A549 (cell line): ENCODE measurements at regions not wholly inside any gene's neighbourhood (a gene's known extent, or its start where the extent isn't known, plus 50 kb on each side); places are given as distances from the start of the nearest gene placed in this dataset.

ENCODE experiments used
- EP300 ChIP-seq, 2 experiments: fragments of >200 bp; sonication (Bioruptor Twin); formaldehyde crosslinking; IDR thresholded peaks; 2 replicates in 1 of 2; 3 replicates in 1 of 2; pipeline ENCODE4 v1.6.1; 2016 to 2017
- POLR2A ChIP-seq: IDR thresholded peaks from 2 replicates; pipeline ENCODE4 v1.6.1; 2012; ENCODE audit warnings: mild to moderate bottlenecking, low read length
- TF ChIP-seq, protein P1 (sequence below): IDR thresholded peaks from 2 replicates; pipeline ENCODE4 v1.6.1; 2012
- TF ChIP-seq, protein P2 (sequence below): fragments of >200 bp; sonication (Bioruptor Twin); formaldehyde crosslinking; IDR thresholded peaks from 3 replicates; pipeline ENCODE4 v1.5.1; 2016
- TF ChIP-seq, protein P3 (sequence below): fragments of 250-450 bp; sonication (Bioruptor Pico); IDR thresholded peaks from 2 replicates; pipeline ENCODE4 v1.5.0; 2021; ENCODE audit warnings: mild to moderate bottlenecking, moderate library complexity, borderline replicate concordance

DNA sequence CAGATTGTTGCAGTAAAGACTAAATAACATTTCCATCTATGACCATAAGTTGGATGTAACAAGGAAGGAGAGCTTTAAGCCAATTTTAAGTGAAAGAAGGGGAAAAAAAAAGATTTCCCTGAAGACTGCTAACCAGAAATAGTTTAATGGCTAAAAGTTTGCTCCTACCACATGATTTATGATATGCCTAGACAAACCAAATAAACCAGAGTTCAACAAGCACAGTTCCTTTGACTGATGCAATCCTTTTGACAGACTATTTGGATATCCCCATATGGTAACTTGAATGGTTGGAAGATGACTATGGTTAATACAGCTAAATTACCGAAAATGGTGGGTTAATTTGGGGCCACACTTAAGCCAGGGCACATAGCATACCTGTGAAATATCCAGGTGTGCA lies 338.5 kb downstream of the CETN3 start:
- TF ChIP-seq, protein P1, sequence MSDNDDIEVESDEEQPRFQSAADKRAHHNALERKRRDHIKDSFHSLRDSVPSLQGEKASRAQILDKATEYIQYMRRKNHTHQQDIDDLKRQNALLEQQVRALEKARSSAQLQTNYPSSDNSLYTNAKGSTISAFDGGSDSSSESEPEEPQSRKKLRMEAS: no peak
- TF ChIP-seq, protein P2, sequence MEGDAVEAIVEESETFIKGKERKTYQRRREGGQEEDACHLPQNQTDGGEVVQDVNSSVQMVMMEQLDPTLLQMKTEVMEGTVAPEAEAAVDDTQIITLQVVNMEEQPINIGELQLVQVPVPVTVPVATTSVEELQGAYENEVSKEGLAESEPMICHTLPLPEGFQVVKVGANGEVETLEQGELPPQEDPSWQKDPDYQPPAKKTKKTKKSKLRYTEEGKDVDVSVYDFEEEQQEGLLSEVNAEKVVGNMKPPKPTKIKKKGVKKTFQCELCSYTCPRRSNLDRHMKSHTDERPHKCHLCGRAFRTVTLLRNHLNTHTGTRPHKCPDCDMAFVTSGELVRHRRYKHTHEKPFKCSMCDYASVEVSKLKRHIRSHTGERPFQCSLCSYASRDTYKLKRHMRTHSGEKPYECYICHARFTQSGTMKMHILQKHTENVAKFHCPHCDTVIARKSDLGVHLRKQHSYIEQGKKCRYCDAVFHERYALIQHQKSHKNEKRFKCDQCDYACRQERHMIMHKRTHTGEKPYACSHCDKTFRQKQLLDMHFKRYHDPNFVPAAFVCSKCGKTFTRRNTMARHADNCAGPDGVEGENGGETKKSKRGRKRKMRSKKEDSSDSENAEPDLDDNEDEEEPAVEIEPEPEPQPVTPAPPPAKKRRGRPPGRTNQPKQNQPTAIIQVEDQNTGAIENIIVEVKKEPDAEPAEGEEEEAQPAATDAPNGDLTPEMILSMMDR: no peak
- TF ChIP-seq POLR2A (no peak), EP300 (IDR thresholded peaks at IDR 0.05) (no peak)
- TF ChIP-seq, protein P3, sequence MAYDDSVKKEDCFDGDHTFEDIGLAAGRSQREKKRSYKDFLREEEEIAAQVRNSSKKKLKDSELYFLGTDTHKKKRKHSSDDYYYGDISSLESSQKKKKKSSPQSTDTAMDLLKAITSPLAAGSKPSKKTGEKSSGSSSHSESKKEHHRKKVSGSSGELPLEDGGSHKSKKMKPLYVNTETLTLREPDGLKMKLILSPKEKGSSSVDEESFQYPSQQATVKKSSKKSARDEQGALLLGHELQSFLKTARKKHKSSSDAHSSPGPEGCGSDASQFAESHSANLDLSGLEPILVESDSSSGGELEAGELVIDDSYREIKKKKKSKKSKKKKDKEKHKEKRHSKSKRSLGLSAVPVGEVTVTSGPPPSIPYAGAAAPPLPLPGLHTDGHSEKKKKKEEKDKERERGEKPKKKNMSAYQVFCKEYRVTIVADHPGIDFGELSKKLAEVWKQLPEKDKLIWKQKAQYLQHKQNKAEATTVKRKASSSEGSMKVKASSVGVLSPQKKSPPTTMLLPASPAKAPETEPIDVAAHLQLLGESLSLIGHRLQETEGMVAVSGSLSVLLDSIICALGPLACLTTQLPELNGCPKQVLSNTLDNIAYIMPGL (CRISPR knock-in tag): no peak
